HG03378 (cell line): ENCODE measurements at regions not wholly inside any gene's neighbourhood (a gene's known extent, or its start where the extent isn't known, plus 50 kb on each side); places are given as distances from the start of the nearest gene placed in this dataset.

Source experiments
- ATAC-seq: cut with Tn5 transposase; IDR thresholded peaks from one replicate; pipeline ENCODE4 v1.9.1; 2021; ENCODE audit warnings: mild to moderate bottlenecking, moderate library complexity; ENCODE audit not compliant: unreplicated experiment

- ATAC-seq, result no peak
Measured at GRCh38 chr12:88665071-88665470, 84.8 kb upstream of the KITLG start.

GRCh38 chr12:88662961-88663360 is 82.7 kb upstream of the KITLG start:
- ATAC-seq, result no peak

GRCh38 chr12:88662093-88662492 is 81.8 kb upstream of the KITLG start:
- no peak for ATAC-seq

GRCh38 chr12:88658009-88658408 is 77.7 kb upstream of the KITLG start:
- ATAC-seq, result no peak

GRCh38 chr12:88650715-88651114 is 70.4 kb upstream of the KITLG start:
- ATAC-seq, result no peak

- ATAC-seq, result no peak
Measured at GRCh38 chr12:88648625-88649024, 68.4 kb upstream of the KITLG start.

- no peak for ATAC-seq
Measured at GRCh38 chr12:88646824-88647223, 66.6 kb upstream of the KITLG start.

- ATAC-seq, result no peak
Measured at GRCh38 chr12:88645816-88646215, 65.5 kb upstream of the KITLG start.

- ATAC-seq, result no peak
Measured at GRCh38 chr12:88644946-88645702, 64.9 kb upstream of the KITLG start.

- ATAC-seq, result no peak
Measured at GRCh38 chr12:88643685-88644084, 63.4 kb upstream of the KITLG start.

- ATAC-seq, result no peak
Measured at GRCh38 chr12:88642675-88643431, 62.6 kb upstream of the KITLG start.

- no peak for ATAC-seq
Measured at GRCh38 chr12:88638966-88639760, 58.9 kb upstream of the KITLG start.

GRCh38 chr12:88638388-88638787 is 58.1 kb upstream of the KITLG start:
- no peak for ATAC-seq

GRCh38 chr12:88634008-88634407 is 53.7 kb upstream of the KITLG start:
- no peak for ATAC-seq

GRCh38 chr12:88633312-88633711 is 53.0 kb upstream of the KITLG start:
- no peak for ATAC-seq

GRCh38 chr12:88630561-88630960 is 50.3 kb upstream of the KITLG start:
- no peak for ATAC-seq
